ENCODE measurements at regions not wholly inside any gene's neighbourhood (a gene's known extent, or its start where the extent isn't known, plus 50 kb on each side); places are given as distances from the start of the nearest gene placed in this dataset.
"Not testable (repeated sequence)": the region's sequence is repeated elsewhere in the genome, so short reads cannot be mapped to it uniquely, and the experiment has no call there.

GRCh38 chr3:162666835-162667234 lies 1170.2 kb downstream of the OTOL1 start:
- no peak for DNase-seq

DNA sequence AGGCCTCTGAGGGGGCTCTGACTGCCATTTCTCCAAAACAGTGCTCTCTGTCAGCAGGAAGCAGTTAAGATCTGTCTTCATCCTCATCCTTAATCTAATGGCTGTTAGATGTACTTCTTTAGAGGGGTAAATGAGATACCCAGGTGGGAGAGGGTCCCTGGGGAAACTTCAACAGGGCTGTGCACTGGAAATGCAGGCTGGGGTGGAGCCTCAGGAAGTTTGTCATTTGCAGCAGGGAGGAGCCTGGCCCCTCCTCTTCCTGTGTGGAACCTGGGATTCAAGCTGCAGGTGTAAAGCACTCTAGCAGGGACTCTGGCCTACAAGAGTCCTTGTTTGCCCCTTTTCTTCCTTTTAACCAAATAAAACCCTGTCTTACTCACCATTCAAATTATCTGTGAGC lies 1173.6 kb downstream of the OTOL1 start:
- no peak for DNase-seq

- DNase-seq, result no peak
Observed at GRCh38 chr3:162677475-162677874, 1180.9 kb downstream of the OTOL1 start.

- DNase-seq, result no peak
Observed at GRCh38 chr3:162678941-162679340, 1182.3 kb downstream of the OTOL1 start.

- DNase-seq, result no peak
Observed at GRCh38 chr3:162684260-162684659, 1187.7 kb downstream of the OTOL1 start.

- DNase-seq, result no peak
Observed at GRCh38 chr3:162699291-162699690, 1202.7 kb downstream of the OTOL1 start.

- DNase-seq, result no peak
Observed at GRCh38 chr3:162701211-162701610, 1204.6 kb downstream of the OTOL1 start.

GRCh38 chr3:162702768-162703385 lies 1206.3 kb downstream of the OTOL1 start:
- DNase-seq, result no peak

DNA sequence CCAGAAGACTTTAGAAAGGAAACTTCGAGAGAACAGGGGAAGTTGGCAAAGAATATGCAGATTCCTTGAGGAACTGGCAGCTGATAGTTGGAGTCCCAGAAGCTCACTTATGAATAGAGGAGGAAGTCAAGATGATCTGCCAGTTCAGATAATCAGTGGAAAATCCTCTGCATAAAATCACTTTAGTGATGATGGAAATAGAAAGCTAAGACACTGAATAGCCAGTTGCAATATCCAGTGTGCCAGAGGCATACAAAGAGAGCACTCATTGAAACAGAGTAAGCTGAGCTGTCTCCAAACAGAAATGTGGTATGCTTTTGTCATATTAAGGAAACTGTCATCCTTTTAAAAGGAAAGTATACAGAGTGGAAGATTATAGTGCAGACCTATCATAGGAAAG lies 1207.6 kb downstream of the OTOL1 start:
- no peak for DNase-seq

- DNase-seq, result no peak
Observed at GRCh38 chr3:162704799-162705385, 1208.3 kb downstream of the OTOL1 start.

DNA sequence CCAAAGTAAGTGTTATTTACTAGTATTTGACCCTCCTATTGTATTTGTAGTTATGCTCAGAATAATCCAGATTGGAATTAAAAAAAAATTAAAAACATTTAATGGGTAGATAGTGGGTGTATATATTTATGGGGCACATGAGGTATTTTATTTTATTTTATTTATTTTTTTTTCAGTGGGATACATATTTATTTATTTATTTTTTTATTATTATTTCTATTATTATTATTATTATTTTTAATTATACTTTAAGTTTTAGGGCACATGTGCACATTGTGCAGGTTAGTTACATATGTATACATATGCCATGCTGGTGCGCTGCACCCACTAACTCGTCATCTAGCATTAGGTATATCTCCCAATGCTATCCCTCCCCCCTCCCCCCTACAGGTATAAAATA lies 1211.8 kb downstream of the OTOL1 start:
- not testable (repeated sequence) for DNase-seq

GRCh38 chr3:162708942-162709706 lies 1212.5 kb downstream of the OTOL1 start:
- DNase-seq, result not testable (repeated sequence)

DNA sequence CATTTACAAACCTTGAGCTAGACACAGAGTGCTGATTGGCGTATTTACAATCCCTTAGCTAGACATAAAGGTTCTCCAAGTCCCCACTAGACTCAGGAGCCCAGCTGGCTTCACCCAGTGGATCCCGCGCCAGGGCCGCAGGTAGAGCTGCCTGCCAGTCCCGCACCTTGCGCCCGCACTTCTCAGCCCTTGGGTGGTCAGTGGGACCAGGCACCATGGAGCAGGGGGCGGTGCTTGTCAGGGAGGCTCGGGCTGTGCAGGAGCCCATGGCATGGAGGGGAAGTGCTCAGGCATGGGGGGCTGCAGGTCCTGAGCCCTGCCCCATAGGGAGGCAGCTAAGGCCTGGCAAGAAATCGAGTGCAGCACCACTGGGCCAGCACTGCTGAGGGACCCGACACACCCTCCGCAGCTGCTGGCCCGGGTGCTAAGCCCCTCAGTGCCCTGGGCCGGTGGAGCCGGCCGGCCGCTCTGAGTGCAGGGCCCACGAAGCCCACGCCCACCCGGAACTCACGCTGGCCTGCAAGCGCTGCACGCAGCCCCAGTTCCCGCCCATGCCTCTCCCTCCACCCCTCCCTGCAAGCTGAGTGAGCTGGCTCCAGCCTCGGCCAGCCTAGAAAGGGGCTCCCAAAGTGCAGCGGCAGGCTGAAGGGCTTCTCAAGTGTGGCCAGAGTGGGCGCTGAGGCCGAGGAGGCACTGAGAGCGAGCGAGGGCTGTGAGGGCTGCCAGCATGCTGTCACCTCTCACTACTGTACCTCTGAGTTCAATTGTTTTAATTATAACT lies 1213.9 kb downstream of the OTOL1 start:
- DNase-seq, result no peak

GRCh38 chr3:162717074-162717473 lies 1220.5 kb downstream of the OTOL1 start:
- not testable (repeated sequence) for DNase-seq

GRCh38 chr3:162718697-162719096 lies 1222.1 kb downstream of the OTOL1 start:
- no peak for DNase-seq

DNA sequence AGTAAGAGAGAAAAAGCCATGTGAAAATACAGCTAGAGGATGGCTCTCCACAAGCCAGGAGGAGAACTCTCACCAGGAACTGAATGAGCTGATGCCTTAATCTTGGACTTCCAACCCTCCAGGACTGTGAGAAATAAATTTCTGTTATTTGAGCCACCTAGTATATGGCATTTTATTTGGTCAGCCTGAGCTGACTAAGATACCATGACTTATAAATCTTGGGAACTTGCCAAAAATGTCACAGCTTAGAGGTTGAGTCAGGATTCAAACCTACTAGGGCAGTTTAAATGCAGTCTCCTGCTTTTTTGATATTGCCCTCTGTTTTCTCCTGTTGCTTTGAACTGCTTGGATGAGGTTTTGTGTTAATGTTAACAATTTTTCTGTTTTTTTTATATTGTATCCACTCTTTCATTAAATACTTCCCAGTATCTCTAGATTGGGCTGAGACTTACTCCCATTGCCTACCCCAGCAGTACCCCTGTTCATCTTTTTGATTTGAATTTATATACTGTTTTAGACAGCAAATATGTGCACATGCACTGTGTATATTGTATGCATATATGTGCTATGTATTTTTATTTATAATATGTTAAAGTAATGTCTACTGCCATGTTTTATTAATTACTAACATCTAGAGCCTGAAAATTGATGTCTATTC lies 1223.2 kb downstream of the OTOL1 start:
- DNase-seq, result no peak

GRCh38 chr3:162721736-162722135 lies 1225.1 kb downstream of the OTOL1 start:
- DNase-seq, result no peak

DNA sequence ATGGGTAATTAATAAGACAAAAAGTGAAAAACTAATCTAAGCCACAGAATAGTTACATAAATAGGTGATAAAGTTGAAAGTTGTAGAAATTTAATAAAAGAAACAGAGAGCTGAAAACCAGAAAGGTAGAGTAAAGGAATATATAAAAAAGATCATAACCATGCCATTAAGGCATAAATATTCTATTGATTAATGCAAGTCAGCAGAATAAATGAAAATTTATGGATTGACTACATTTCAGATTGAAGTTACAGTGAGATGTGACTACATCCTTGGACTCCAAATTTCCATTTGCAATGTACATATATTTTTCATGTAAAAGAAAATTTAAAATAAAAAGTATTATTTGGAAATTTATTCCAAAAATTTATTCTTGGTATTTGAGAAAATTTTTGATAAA lies 1225.7 kb downstream of the OTOL1 start:
- no peak for DNase-seq

DNA sequence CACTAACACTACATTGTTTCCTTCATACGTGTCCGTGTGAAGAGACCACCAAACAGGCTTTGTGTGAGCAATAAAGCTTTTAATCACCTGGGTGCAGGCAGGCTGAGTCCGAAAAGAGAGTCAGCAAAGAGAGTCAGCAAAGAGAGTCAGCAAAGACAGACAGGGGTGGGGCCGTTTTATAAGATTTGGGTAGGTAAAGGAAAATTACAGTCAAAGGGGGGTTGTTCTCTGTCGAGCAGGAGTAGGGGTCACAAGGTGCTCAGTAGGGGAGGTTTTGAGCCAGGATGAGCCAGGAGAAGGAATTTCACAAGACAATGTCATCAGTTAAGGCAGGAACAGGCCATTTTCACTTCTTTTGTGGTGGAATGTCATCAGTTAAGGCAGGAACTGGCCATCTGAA lies 1226.2 kb downstream of the OTOL1 start:
- DNase-seq, result not testable (repeated sequence)

- no peak for DNase-seq
Observed at GRCh38 chr3:162729686-162730085, 1233.1 kb downstream of the OTOL1 start.

DNA sequence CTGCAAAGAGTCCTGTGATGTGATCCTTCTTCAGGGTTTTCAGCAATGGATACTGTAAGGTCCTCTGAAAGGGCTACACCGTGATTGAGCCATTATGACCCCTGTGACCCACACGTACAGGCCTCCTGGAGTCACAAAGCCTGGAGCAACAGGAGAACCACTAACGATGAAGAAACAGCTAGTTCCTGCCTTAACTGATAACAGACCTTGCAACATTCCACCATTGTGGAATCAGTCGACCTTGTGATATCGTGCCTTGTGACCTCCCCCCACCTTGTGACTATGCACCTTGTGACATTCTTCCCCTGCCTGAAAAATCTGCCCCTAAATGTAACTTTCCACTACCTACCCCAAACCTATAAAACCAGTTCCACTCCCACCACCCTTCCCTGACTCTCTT lies 1235.4 kb downstream of the OTOL1 start:
- DNase-seq, result not testable (repeated sequence)

- DNase-seq, result no peak
Observed at GRCh38 chr3:162738784-162739183, 1242.2 kb downstream of the OTOL1 start.
